ENCODE measurements at regions not wholly inside any gene's neighbourhood (a gene's known extent, or its start where the extent isn't known, plus 50 kb on each side); places are given as distances from the start of the nearest gene placed in this dataset.

DNA sequence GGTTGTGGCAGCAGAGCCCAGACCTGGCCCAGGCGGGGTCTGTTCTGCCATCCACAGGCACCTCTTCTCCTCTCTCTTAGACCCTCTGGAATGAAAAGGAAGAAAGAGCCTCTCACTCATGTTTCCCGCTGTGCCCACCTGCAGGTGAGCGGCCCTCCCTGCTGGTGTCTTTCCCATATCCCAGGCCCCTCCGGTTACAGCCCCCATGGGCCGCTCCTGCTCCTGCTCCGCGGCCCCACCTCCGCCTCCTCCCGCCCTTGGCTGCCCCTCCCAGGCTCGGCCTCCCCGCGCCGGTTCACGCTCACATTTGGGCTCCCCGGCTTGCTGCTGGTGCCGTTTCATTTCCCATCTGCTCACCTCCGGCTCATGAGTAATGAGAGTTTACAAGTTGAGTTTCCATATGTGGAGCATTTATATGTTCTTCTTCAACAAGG lies 98.7 kb upstream of the SDK2 start:
- Mint-ChIP-seq H3K27ac (no peak overlapping the region), H3K27me3 (ENCODE audit: insufficient read depth, low read depth) (peaks cover 26% of the 10 kb centered on the region), H3K4me1 (peaks cover 44% of the 10 kb centered on the region), H3K4me3 (no peak overlapping the region), H3K36me3 (no peaks in the 10 kb centered on the region), H3K9me3 (peaks cover 2% of the 10 kb centered on the region)
- DNase-seq (ENCODE audit: low spot score): no peak
- Histone ChIP-seq H3F3A (ENCODE audit: low read depth) (no peaks in the 10 kb centered on the region), H4K20me1 (ENCODE audit: low read depth) (no peaks in the 10 kb centered on the region), H3K9ac (no peak overlapping the region), H3K4me1 (peaks cover 20% of the 10 kb centered on the region), H3K27me3 (no peaks in the 10 kb centered on the region), H3K4me2 (no peak overlapping the region), H3K27ac (no peak overlapping the region), H3K36me3 (no peaks in the 10 kb centered on the region), H2AFZ (replicated peaks) (no peak overlapping the region), H3K79me2 (ENCODE audit: low read depth) (no peaks in the 10 kb centered on the region), H3K4me3 (no peak overlapping the region), H3K9me3 (ENCODE audit: low read depth) (no peaks in the 10 kb centered on the region)
- TF ChIP-seq EZH2phosphoT487 (IDR thresholded peaks at IDR 0.05) (no peak), EZH2 (IDR thresholded peaks at IDR 0.05) (no peak)
- TF ChIP-seq, protein P1, sequence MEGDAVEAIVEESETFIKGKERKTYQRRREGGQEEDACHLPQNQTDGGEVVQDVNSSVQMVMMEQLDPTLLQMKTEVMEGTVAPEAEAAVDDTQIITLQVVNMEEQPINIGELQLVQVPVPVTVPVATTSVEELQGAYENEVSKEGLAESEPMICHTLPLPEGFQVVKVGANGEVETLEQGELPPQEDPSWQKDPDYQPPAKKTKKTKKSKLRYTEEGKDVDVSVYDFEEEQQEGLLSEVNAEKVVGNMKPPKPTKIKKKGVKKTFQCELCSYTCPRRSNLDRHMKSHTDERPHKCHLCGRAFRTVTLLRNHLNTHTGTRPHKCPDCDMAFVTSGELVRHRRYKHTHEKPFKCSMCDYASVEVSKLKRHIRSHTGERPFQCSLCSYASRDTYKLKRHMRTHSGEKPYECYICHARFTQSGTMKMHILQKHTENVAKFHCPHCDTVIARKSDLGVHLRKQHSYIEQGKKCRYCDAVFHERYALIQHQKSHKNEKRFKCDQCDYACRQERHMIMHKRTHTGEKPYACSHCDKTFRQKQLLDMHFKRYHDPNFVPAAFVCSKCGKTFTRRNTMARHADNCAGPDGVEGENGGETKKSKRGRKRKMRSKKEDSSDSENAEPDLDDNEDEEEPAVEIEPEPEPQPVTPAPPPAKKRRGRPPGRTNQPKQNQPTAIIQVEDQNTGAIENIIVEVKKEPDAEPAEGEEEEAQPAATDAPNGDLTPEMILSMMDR (IDR thresholded peaks at IDR 0.05): no peak

DNA sequence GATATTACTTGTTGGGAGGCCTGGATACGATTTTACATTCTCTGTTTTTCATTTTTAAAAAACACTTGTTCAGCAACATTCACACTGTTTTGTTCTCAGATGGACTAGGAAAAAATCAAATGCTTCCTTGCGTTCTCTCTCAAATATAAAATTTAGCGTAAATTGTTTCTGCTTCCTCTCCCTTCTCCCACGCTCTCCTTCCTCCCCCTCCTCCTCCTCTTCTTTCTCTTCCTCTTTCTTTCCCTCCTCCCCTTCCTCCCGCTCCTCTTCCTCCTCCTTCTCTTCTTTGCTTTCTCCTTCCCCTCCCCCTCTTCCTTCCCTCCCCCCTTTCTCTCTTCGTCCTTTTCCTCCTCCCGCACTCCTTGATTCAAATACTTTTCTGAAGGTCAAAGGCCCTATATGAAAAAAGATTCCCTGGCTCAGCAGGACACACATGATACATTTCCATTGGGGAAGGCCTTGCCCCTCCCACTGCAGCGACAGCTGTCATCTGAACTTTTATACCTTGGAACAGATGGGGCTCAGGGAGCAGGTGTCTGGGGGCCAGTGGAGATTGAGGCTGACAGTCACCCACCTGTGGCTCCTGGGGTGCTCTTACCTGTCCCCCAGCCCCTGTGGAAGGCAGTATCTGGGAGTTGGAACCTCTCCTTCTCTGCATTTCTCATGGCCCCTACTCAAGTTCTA lies 99.4 kb upstream of the SDK2 start:
- Histone ChIP-seq H3K79me2 (ENCODE audit: low read depth) (no peaks in the 10 kb centered on the region), H3K4me3 (no peak overlapping the region), H3F3A (ENCODE audit: low read depth) (no peaks in the 10 kb centered on the region), H3K9ac (no peak overlapping the region), H3K36me3 (no peaks in the 10 kb centered on the region), H3K4me2 (no peak overlapping the region), H3K9me3 (ENCODE audit: low read depth) (no peaks in the 10 kb centered on the region), H3K27ac (no peak overlapping the region), H3K27me3 (no peaks in the 10 kb centered on the region), H4K20me1 (ENCODE audit: low read depth) (no peaks in the 10 kb centered on the region), H2AFZ (replicated peaks) (no peak overlapping the region), H3K4me1 (peaks cover 20% of the 10 kb centered on the region)
- Mint-ChIP-seq H3K4me3 (no peak overlapping the region), H3K27ac (no peak overlapping the region), H3K9me3 (peaks cover 2% of the 10 kb centered on the region), H3K36me3 (no peaks in the 10 kb centered on the region), H3K27me3 (ENCODE audit: insufficient read depth, low read depth) (peaks cover 26% of the 10 kb centered on the region), H3K4me1 (peaks cover 46% of the 10 kb centered on the region)
- TF ChIP-seq EZH2phosphoT487 (IDR thresholded peaks at IDR 0.05) (no peak), EZH2 (IDR thresholded peaks at IDR 0.05) (no peak)
- TF ChIP-seq, protein P1 (IDR thresholded peaks at IDR 0.05): no peak
- no peak for DNase-seq (ENCODE audit: low spot score)

DNA sequence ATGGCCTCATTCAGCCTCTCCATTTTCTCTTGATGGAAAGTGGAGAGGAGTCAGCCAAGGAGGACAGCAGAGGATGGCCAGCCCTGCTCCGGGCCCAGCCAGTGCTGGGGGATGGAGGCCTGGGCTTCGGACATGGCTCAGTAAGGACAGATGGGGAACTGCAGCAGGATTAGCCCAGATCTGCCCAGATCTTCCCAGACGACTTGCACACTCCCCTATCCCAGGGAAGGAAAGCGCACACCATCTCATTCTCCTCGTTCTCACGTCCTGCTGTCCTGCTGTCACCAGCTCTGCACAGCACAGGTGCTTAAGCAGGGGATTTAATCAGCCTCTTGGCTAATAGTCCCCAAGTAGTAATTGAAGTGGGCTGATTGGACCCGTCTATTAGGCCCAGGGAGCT lies 100.2 kb upstream of the SDK2 start:
- Histone ChIP-seq H2AFZ (replicated peaks) (no peak overlapping the region), H4K20me1 (ENCODE audit: low read depth) (no peaks in the 10 kb centered on the region), H3K9me3 (ENCODE audit: low read depth) (no peaks in the 10 kb centered on the region), H3K27me3 (no peaks in the 10 kb centered on the region), H3K4me2 (no peak overlapping the region), H3K9ac (no peak overlapping the region), H3K27ac (no peak overlapping the region), H3F3A (ENCODE audit: low read depth) (no peaks in the 10 kb centered on the region), H3K36me3 (no peaks in the 10 kb centered on the region), H3K4me1 (peaks cover 20% of the 10 kb centered on the region), H3K79me2 (ENCODE audit: low read depth) (no peaks in the 10 kb centered on the region), H3K4me3 (no peak overlapping the region)
- H3K9me3 Mint-ChIP-seq: peaks cover 2% of the 10 kb centered on the region
- H3K27ac Mint-ChIP-seq: peak overlapping the region; percentile 4
- DNase-seq (ENCODE audit: low spot score): no peak
- H3K27me3 Mint-ChIP-seq (ENCODE audit: insufficient read depth, low read depth): peaks cover 26% of the 10 kb centered on the region
- no peaks in the 10 kb centered on the region for H3K36me3 Mint-ChIP-seq
- H3K4me3 Mint-ChIP-seq: peak overlapping the region; percentile 19
- TF ChIP-seq EZH2 (IDR thresholded peaks at IDR 0.05) (no peak), EZH2phosphoT487 (IDR thresholded peaks at IDR 0.05) (no peak)
- TF ChIP-seq, protein P1 (IDR thresholded peaks at IDR 0.05): no peak
- H3K4me1 Mint-ChIP-seq: peaks cover 42% of the 10 kb centered on the region

Measured in neural progenitor cell (in vitro differentiated cells).